ENCODE measurements at regions not wholly inside any gene's neighbourhood (a gene's known extent, or its start where the extent isn't known, plus 50 kb on each side); places are given as distances from the start of the nearest gene placed in this dataset.

GRCh38 chrX:79300856-79301255 lies 66.3 kb downstream of the ITM2A start:
- DNase-seq (no peak), ATAC-seq (replicated peaks) (no peak)
- Mint-ChIP-seq H3K9me3 (no peaks in the 10 kb centered on the region), H3K4me1 (no peaks in the 10 kb centered on the region), H3K27me3 (no peaks in the 10 kb centered on the region), H3K36me3 (peaks cover 0 to 4% of the 10 kb centered on the region in 2 donors), H3K4me3 (no peak overlapping the region), H3K27ac (no peak overlapping the region)

- H3K4me3 Mint-ChIP-seq = no peak overlapping the region
These were observed 76.5 kb downstream of the ITM2A start for GRCh38 chrX:79290596-79290995.

GRCh38 chrX:79288733-79289132 lies 78.4 kb downstream of the ITM2A start:
- H3K4me3 Mint-ChIP-seq = no peak overlapping the region
- DNase-seq (no peak), ATAC-seq (replicated peaks) (no peak)
- H3K27ac Mint-ChIP-seq = no peak overlapping the region
- H3K27me3 Mint-ChIP-seq = peaks cover 0 to 8% of the 10 kb centered on the region in 2 donors
- peaks cover 1 to 3% of the 10 kb centered on the region in 2 donors for H3K9me3 Mint-ChIP-seq
- peaks cover 0 to 5% of the 10 kb centered on the region in 2 donors for H3K36me3 Mint-ChIP-seq
- H3K4me1 Mint-ChIP-seq = no peaks in the 10 kb centered on the region

More at GRCh38 chrX:79290596-79290995, 76.5 kb downstream of the ITM2A start:
- Mint-ChIP-seq H3K4me1 (no peaks in the 10 kb centered on the region), H3K27ac (no peak overlapping the region), H3K27me3 (peaks cover 0 to 4% of the 10 kb centered on the region in 2 donors), H3K9me3 (peaks cover 1 to 3% of the 10 kb centered on the region in 2 donors), H3K36me3 (peaks cover 0 to 5% of the 10 kb centered on the region in 2 donors)
- DNase-seq (no peak), ATAC-seq (replicated peaks) (no peak)

GRCh38 chrX:79287724-79288123 lies 79.4 kb downstream of the ITM2A start:
- Mint-ChIP-seq H3K9me3 (peaks cover 1% of the 10 kb centered on the region in 2 donors), H3K4me1 (no peaks in the 10 kb centered on the region), H3K27me3 (peaks cover 0 to 8% of the 10 kb centered on the region in 2 donors), H3K27ac (no peak overlapping the region), H3K4me3 (no peak overlapping the region), H3K36me3 (peaks cover 0 to 5% of the 10 kb centered on the region in 2 donors)
- DNase-seq = no peak
- no peak for ATAC-seq (replicated peaks)

GRCh38 chrX:79281775-79282174 lies 85.4 kb downstream of the ITM2A start:
- Mint-ChIP-seq H3K36me3 (peaks cover 9 to 18% of the 10 kb centered on the region in 2 donors), H3K4me3 (no peak overlapping the region)

GRCh38 chrX:79270401-79270800 lies 96.7 kb downstream of the ITM2A start:
- Mint-ChIP-seq H3K4me1 (peaks cover 2 to 24% of the 10 kb centered on the region in 2 donors), H3K27ac (no peak overlapping the region), H3K9me3 (peaks cover 0 to 2% of the 10 kb centered on the region in 2 donors), H3K27me3 (no peaks in the 10 kb centered on the region), H3K36me3 (no peaks in the 10 kb centered on the region), H3K4me3 (no peak overlapping the region)
- ATAC-seq (replicated peaks) (peak; percentile 98 to 99), DNase-seq (peak; percentile 66)

More at GRCh38 chrX:79281775-79282174, 85.4 kb downstream of the ITM2A start:
- Mint-ChIP-seq H3K27me3 (peaks cover 0 to 4% of the 10 kb centered on the region in 2 donors), H3K27ac (no peak overlapping the region), H3K9me3 (peaks cover 12 to 19% of the 10 kb centered on the region in 2 donors), H3K4me1 (no peaks in the 10 kb centered on the region)
- ATAC-seq (replicated peaks) (no peak), DNase-seq (no peak)

GRCh38 chrX:79268788-79269187 lies 98.3 kb downstream of the ITM2A start:
- no peak for DNase-seq
- Mint-ChIP-seq H3K27ac (no peak overlapping the region), H3K4me1 (peaks cover 2 to 29% of the 10 kb centered on the region in 2 donors)

GRCh38 chrX:79266702-79267101 lies 100.4 kb downstream of the ITM2A start:
- DNase-seq = no peak
- H3K4me1 Mint-ChIP-seq = peaks cover 11 to 44% of the 10 kb centered on the region in 2 donors
- H3K27me3 Mint-ChIP-seq = no peaks in the 10 kb centered on the region
- H3K4me3 Mint-ChIP-seq = no peak overlapping the region
- H3K36me3 Mint-ChIP-seq = no peaks in the 10 kb centered on the region
- no peaks in the 10 kb centered on the region for H3K9me3 Mint-ChIP-seq
- no peak for ATAC-seq (replicated peaks)
- H3K27ac Mint-ChIP-seq = no peak overlapping the region

More at GRCh38 chrX:79268788-79269187, 98.3 kb downstream of the ITM2A start:
- H3K4me3 Mint-ChIP-seq = no peak overlapping the region
- H3K9me3 Mint-ChIP-seq = peaks cover 0 to 2% of the 10 kb centered on the region in 2 donors
- H3K36me3 Mint-ChIP-seq = no peaks in the 10 kb centered on the region
- ATAC-seq (replicated peaks) = no peak
- H3K27me3 Mint-ChIP-seq = no peaks in the 10 kb centered on the region

GRCh38 chrX:79263550-79263949 lies 103.6 kb downstream of the ITM2A start:
- Mint-ChIP-seq H3K4me3 (peak overlapping the region; percentile 2 to 29), H3K27ac (peak overlapping the region; percentile 9), H3K27me3 (no peaks in the 10 kb centered on the region), H3K36me3 (no peaks in the 10 kb centered on the region), H3K9me3 (no peaks in the 10 kb centered on the region), H3K4me1 (peaks cover 20 to 53% of the 10 kb centered on the region in 2 donors)
- DNase-seq (no peak), ATAC-seq (replicated peaks) (no peak)

GRCh38 chrX:79259073-79259689 lies 108.0 kb downstream of the ITM2A start:
- no peaks in the 10 kb centered on the region for H3K27me3 Mint-ChIP-seq
- H3K4me1 Mint-ChIP-seq = peaks cover 19 to 46% of the 10 kb centered on the region in 2 donors
- H3K9me3 Mint-ChIP-seq = peaks cover 0 to 2% of the 10 kb centered on the region in 2 donors
- DNase-seq (peak; percentile 69), ATAC-seq (replicated peaks) (peak; percentile 94)
- peak overlapping the region; percentile 70 to 73 for H3K4me3 Mint-ChIP-seq
- H3K27ac Mint-ChIP-seq = peak overlapping the region; percentile 82
- peaks cover 3 to 4% of the 10 kb centered on the region in 2 donors for H3K36me3 Mint-ChIP-seq

GRCh38 chrX:79243691-79244090 lies 99.2 kb downstream of the GPR174 start:
- H3K27ac Mint-ChIP-seq = no peak overlapping the region
- DNase-seq (no peak), ATAC-seq (replicated peaks) (no peak)
- H3K9me3 Mint-ChIP-seq = peaks cover 1 to 10% of the 10 kb centered on the region in 2 donors
- peaks cover 5 to 14% of the 10 kb centered on the region in 2 donors for H3K36me3 Mint-ChIP-seq
- H3K4me1 Mint-ChIP-seq = peaks cover 5 to 13% of the 10 kb centered on the region in 2 donors
- H3K4me3 Mint-ChIP-seq = no peak overlapping the region
- H3K27me3 Mint-ChIP-seq = no peaks in the 10 kb centered on the region

GRCh38 chrX:79235899-79236298 lies 91.4 kb downstream of the GPR174 start:
- ATAC-seq (replicated peaks) = peak in 1 of 2 donors; percentile 38
- Mint-ChIP-seq H3K9me3 (peaks cover 0 to 3% of the 10 kb centered on the region in 2 donors), H3K27me3 (no peaks in the 10 kb centered on the region), H3K36me3 (peaks cover 18 to 26% of the 10 kb centered on the region in 2 donors), H3K4me3 (peak overlapping the region in 1 of 2 donors; percentile 41), H3K4me1 (peaks cover 5 to 16% of the 10 kb centered on the region in 2 donors), H3K27ac (no peak overlapping the region)
- no peak for DNase-seq

- no peak overlapping the region for H3K27ac Mint-ChIP-seq
- peaks cover 0 to 2% of the 10 kb centered on the region in 2 donors for H3K9me3 Mint-ChIP-seq
- no peak for ATAC-seq (replicated peaks)
- H3K4me3 Mint-ChIP-seq = no peak overlapping the region
- no peak for DNase-seq
- peaks cover 13 to 20% of the 10 kb centered on the region in 2 donors for H3K36me3 Mint-ChIP-seq
- no peaks in the 10 kb centered on the region for H3K27me3 Mint-ChIP-seq
- peaks cover 5 to 19% of the 10 kb centered on the region in 2 donors for H3K4me1 Mint-ChIP-seq
These were observed 87.2 kb downstream of the GPR174 start for GRCh38 chrX:79231662-79232061.

Data from stimulated activated naive B cell treated with anti-CD40 and anti-IgM and Interleukin-4, amounts not matched to agents 10 μg/mL and 1 μg/mL and 100 μg/mL, for 72 hours (primary cell).